Hepatocyte (in vitro differentiated cells): ENCODE measurements at regions not wholly inside any gene's neighbourhood (a gene's known extent, or its start where the extent isn't known, plus 50 kb on each side); places are given as distances from the start of the nearest gene placed in this dataset.

Experiments
- DNase-seq: peaks from one replicate; pipeline ENCODE4 v3.0.0-alpha.2; 2016; ENCODE audit warnings: low spot score
- H2AFZ ChIP-seq: fragments of 200-600 bp; sonication (generic); 2 replicates; pipeline ENCODE4 v1.6.0; 2016; ENCODE audit warnings: antibody characterized with exemption, mild to moderate bottlenecking
- H3K27ac ChIP-seq: fragments of 200-600 bp; sonication (generic); 2 replicates; pipeline ENCODE4 v1.5.1; 2016; ENCODE audit warnings: mild to moderate bottlenecking
- H3K27me3 ChIP-seq: fragments of 200-600 bp; sonication (generic); 2 replicates; pipeline ENCODE4 v1.6.1; 2016
- H3K36me3 ChIP-seq: fragments of 200-600 bp; sonication (generic); replicated peaks from 2 replicates; pipeline ENCODE4 v1.5.1; 2016; ENCODE audit warnings: low read depth; ENCODE audit not compliant: insufficient read depth
- H3K4me1 ChIP-seq: fragments of 200-600 bp; sonication (generic); 2 replicates; pipeline ENCODE4 v1.5.1; 2016; ENCODE audit warnings: mild to moderate bottlenecking, moderate library complexity; ENCODE audit not compliant: insufficient read depth
- H3K4me2 ChIP-seq: fragments of 200-600 bp; sonication (generic); 2 replicates; pipeline ENCODE4 v1.6.0; 2016
- H3K4me3 ChIP-seq: fragments of 200-600 bp; sonication (generic); 2 replicates; pipeline ENCODE4 v1.5.1; 2016; ENCODE audit warnings: mild to moderate bottlenecking
- H3K79me2 ChIP-seq: fragments of 200-600 bp; sonication (generic); 2 replicates; pipeline ENCODE4 v1.6.0; 2017; ENCODE audit warnings: mild to moderate bottlenecking
- H3K9me2 ChIP-seq: fragments of 200-600 bp; sonication (generic); replicated peaks from 2 replicates; pipeline ENCODE4 v1.6.0; 2017; ENCODE audit warnings: mild to moderate bottlenecking; ENCODE audit not compliant: insufficient read depth
- H3K9me3 ChIP-seq: fragments of 200-600 bp; sonication (generic); 2 replicates; pipeline ENCODE4 v1.5.1; 2016; ENCODE audit warnings: low read depth, mild to moderate bottlenecking
- H4K20me1 ChIP-seq: fragments of 200-600 bp; sonication (generic); 2 replicates; pipeline ENCODE4 v1.6.0; 2016; ENCODE audit warnings: mild to moderate bottlenecking; ENCODE audit not compliant: insufficient read depth, poor library complexity, severe bottlenecking
- EZH2 ChIP-seq: fragments of 200-600 bp; sonication (generic); IDR thresholded peaks from 2 replicates; pipeline ENCODE4 v1.6.1; 2016; ENCODE audit warnings: antibody characterized with exemption, mild to moderate bottlenecking, borderline replicate concordance
- EZH2phosphoT487 ChIP-seq: fragments of 200-600 bp; sonication (generic); IDR thresholded peaks from one replicate; pipeline ENCODE4 v1.6.1; 2018; ENCODE audit warnings: antibody characterized with exemption, mild to moderate bottlenecking, low read depth, moderate library complexity; ENCODE audit not compliant: unreplicated experiment, severe bottlenecking
- WGBS: methylation state at CpG from one replicate; pipeline ENCODE4 v1.1.6; 2016; ENCODE audit warnings: low lambda C conversion rate; ENCODE audit errors: missing lambda C conversion rate; 5-methylcytosine and 5-hydroxymethylcytosine counted together
- TF ChIP-seq, protein P1 (sequence below): fragments of 200-600 bp; sonication (generic); IDR thresholded peaks from 2 replicates; pipeline ENCODE4 v1.5.1; 2016; ENCODE audit warnings: antibody characterized with exemption, mild to moderate bottlenecking; ENCODE audit not compliant: poor library complexity

DNA sequence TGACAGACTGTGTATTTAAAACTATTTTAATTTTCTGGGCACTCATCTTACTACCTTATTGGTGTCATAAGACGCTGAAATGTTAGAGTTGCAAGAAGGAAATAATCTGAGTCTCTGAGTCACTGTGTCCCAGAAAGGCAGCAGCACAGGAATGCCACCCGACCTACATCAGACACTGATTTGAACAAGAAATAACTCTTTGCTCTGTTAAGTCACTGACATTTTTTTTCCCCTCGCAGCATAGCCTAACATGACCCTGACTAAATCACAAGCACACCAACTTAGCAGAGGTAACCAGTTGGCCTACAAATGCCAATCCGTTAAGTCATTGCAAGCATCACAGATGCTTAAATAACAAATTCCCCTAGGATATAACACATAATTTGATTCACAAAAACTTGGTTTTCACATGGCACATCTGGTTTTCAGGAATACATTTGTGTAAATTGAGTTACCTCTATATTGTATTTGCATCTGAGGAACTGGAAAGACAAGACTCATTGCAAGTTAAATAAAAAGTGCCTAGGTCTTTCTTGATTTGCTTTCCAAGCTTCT is 349.1 kb downstream of the SEC16B start:
- Histone ChIP-seq H3K27me3 (no peaks in the 10 kb centered on the region), H3K4me3 (no peak overlapping the region), H3K9me2 (no peaks in the 10 kb centered on the region), H2AFZ (no peak overlapping the region), H3K79me2 (no peaks in the 10 kb centered on the region), H4K20me1 (no peaks in the 10 kb centered on the region), H3K4me1 (peaks cover 8% of the 10 kb centered on the region), H3K4me2 (no peak overlapping the region), H3K36me3 (no peaks in the 10 kb centered on the region), H3K27ac (no peak overlapping the region), H3K9me3 (no peaks in the 10 kb centered on the region)
- peak; percentile 31 for DNase-seq
- TF ChIP-seq EZH2phosphoT487 (no peak), EZH2 (no peak)
- TF ChIP-seq, protein P1, sequence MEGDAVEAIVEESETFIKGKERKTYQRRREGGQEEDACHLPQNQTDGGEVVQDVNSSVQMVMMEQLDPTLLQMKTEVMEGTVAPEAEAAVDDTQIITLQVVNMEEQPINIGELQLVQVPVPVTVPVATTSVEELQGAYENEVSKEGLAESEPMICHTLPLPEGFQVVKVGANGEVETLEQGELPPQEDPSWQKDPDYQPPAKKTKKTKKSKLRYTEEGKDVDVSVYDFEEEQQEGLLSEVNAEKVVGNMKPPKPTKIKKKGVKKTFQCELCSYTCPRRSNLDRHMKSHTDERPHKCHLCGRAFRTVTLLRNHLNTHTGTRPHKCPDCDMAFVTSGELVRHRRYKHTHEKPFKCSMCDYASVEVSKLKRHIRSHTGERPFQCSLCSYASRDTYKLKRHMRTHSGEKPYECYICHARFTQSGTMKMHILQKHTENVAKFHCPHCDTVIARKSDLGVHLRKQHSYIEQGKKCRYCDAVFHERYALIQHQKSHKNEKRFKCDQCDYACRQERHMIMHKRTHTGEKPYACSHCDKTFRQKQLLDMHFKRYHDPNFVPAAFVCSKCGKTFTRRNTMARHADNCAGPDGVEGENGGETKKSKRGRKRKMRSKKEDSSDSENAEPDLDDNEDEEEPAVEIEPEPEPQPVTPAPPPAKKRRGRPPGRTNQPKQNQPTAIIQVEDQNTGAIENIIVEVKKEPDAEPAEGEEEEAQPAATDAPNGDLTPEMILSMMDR, result no peak
- WGBS, result 50% methylated on average over 4 of the region's 4 CpGs

DNA sequence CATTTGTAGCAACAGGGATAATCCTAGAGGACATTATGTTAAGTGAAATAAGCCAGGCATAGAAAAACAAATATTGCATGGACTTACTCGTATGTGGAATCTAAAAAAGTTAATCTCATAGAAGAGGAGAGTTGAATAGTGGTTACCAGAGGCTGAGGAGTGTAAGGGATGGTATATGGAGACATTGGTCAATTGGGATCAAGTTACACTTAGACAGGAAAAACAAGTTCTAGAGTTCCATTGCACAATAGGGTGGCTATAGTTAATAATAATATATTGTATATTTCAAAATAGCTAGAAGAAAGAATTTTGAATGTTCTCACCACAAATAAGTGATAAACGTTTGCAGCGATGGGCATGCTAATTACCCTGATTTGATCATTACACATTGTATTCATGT is 354.6 kb downstream of the SEC16B start:
- H3K9me2 ChIP-seq, result no peaks in the 10 kb centered on the region
- no peaks in the 10 kb centered on the region for H3K36me3 ChIP-seq
- no peaks in the 10 kb centered on the region for H3K27me3 ChIP-seq

DNA sequence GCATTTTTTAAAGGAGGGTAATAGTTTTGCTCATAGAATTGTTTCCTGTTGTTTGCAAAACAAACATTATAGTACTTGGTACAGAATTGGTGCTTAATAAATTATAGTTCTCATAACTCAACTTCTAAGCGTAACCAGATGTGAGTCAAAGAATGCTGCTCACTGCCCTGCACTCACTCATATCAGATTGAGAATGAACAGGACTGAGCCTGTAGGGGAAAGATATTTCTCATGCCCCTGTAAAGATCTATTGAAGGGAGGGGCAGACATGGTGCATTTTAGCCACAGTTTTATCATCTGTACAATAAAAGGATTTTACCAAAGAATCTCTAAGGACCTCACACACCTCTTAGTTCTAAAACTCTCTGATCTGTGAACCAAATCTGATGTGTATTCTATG is 358.5 kb downstream of the SEC16B start:
- no peaks in the 10 kb centered on the region for H3K9me3 ChIP-seq
- no peaks in the 10 kb centered on the region for H3K79me2 ChIP-seq
- WGBS, result 32% methylated on average over 1 of the region's 1 CpG
- DNase-seq, result no peak
- H4K20me1 ChIP-seq, result no peaks in the 10 kb centered on the region
- no peaks in the 10 kb centered on the region for H3K27me3 ChIP-seq
- no peak overlapping the region for H3K4me3 ChIP-seq
- TF ChIP-seq EZH2 (no peak), EZH2phosphoT487 (no peak)
- TF ChIP-seq, protein P1, result no peak
- no peak overlapping the region for H3K27ac ChIP-seq
- H2AFZ ChIP-seq, result no peak overlapping the region
- H3K36me3 ChIP-seq, result no peaks in the 10 kb centered on the region
- no peak overlapping the region for H3K4me2 ChIP-seq
- H3K4me1 ChIP-seq, result no peaks in the 10 kb centered on the region
- no peaks in the 10 kb centered on the region for H3K9me2 ChIP-seq

More for the DNA sequence above, 354.6 kb downstream of the SEC16B start:
- Histone ChIP-seq H3K4me1 (no peaks in the 10 kb centered on the region), H2AFZ (no peak overlapping the region), H3K4me3 (no peak overlapping the region), H3K9me3 (no peaks in the 10 kb centered on the region), H3K27ac (no peak overlapping the region), H3K79me2 (no peaks in the 10 kb centered on the region), H3K4me2 (no peak overlapping the region), H4K20me1 (no peaks in the 10 kb centered on the region)
- TF ChIP-seq EZH2, result no peak
- WGBS, result 89% methylated on average over 3 of the region's 3 CpGs
- no peak for DNase-seq

DNA sequence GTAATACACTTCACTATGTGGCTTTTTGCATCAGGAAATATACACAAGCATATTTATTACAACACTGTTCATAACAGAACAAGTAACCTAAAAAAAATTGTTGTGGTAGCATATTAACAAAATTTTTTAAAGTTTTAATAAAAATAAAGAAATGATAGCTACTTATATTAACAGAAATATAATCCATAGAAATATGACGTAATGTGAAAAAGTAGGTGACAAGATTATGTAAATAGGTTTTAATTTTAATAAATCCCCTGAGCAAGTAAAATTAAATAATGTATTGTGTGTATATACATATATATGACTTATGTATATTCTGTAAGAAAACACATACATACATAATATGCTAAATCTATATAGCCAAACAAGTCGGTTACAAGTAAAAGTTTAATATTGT is 359.9 kb downstream of the SEC16B start:
- no peak for DNase-seq
- H3K27ac ChIP-seq, result no peak overlapping the region
- H3K4me1 ChIP-seq, result no peaks in the 10 kb centered on the region
- no peaks in the 10 kb centered on the region for H3K9me3 ChIP-seq
- no peaks in the 10 kb centered on the region for H3K36me3 ChIP-seq
- no peak overlapping the region for H3K4me2 ChIP-seq
- H2AFZ ChIP-seq, result no peak overlapping the region
- 81% methylated on average over 2 of the region's 2 CpGs for WGBS
- H3K79me2 ChIP-seq, result no peaks in the 10 kb centered on the region
- H4K20me1 ChIP-seq, result no peaks in the 10 kb centered on the region
- H3K27me3 ChIP-seq, result no peaks in the 10 kb centered on the region
- TF ChIP-seq EZH2phosphoT487, result no peak
- no peak for TF ChIP-seq EZH2
- TF ChIP-seq, protein P1, result no peak
- no peaks in the 10 kb centered on the region for H3K9me2 ChIP-seq
- no peak overlapping the region for H3K4me3 ChIP-seq
